GM18505 (cell line): ENCODE measurements at regions not wholly inside any gene's neighbourhood (a gene's known extent, or its start where the extent isn't known, plus 50 kb on each side); places are given as distances from the start of the nearest gene placed in this dataset.
"Not testable (repeated sequence)": the region's sequence is repeated elsewhere in the genome, so short reads cannot be mapped to it uniquely, and the experiment has no call there.

Source experiments
- ATAC-seq: cut with Tn5 transposase; IDR thresholded peaks from one replicate; pipeline ENCODE4 v1.9.1; 2021; ENCODE audit not compliant: unreplicated experiment
- POLR2A ChIP-seq: IDR thresholded peaks from 4 replicates; pipeline ENCODE4 v1.6.1; 2011; ENCODE audit warnings: borderline replicate concordance; ENCODE audit not compliant: insufficient read depth, insufficient read length; ENCODE audit errors: extremely low read depth

DNA sequence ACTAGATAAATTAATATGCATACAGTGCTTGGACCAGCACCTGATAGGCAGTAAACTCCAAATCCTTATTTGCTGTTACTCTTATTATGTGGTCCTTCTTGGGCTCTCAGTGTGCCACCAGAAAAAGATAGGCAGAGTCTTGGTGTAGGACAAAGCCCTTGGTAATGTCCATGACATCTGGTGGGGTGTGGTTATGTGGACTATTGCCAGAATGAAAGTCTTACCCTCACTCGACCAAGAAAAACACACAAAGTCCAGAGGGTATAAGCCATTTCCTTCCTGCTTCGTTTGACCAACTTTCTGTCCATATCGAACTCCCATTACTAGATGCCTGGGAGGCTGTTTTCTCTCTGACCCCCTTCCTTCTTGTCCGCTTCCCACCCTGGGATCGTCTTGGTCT is 140.9 kb downstream of the UTP18 start:
- no peak for ATAC-seq
- no peak for TF ChIP-seq POLR2A

GRCh38 chr17:51402899-51403298 is 142.6 kb downstream of the UTP18 start:
- TF ChIP-seq POLR2A = no peak
- no peak for ATAC-seq

GRCh38 chr17:51407576-51407975 is 147.2 kb downstream of the UTP18 start:
- no peak for TF ChIP-seq POLR2A
- no peak for ATAC-seq

DNA sequence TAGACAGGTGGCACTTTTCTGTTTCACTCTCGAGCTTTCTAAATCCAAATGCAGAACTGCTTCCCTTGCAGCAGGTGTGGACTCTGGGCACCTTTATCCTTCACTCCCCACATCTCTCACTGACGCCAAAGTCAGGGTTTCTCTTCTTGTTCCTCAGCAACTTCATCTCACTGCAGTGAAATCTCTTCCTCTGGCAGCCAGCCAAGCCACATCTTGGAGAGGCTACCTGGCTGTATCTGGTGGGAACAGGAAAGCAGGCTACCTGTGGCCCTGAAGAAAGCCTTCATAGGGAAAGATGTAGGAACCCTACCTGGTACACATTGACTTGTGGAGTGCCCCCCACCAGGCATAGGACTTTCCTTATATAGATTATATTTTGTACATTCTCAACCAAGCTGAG is 159.1 kb downstream of the UTP18 start:
- ATAC-seq = no peak
- TF ChIP-seq POLR2A = no peak

DNA sequence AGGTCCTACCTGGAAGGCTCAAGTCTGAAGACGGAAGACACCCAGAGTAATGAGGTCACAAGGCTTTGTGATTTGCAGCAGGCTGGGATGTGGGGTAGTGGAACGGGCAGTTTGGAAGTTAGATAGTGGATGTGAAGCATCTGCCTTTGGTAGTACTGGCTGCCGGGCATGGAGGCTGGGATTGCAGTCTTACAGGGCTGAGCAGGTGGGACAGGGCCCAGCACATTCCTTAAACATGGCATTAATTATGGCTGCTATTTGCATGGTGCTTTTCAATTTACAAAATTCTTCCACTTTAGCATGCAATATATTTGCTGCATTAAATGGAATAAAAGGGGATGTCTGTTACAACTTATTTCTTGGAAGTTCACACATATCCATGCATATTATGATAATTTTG is 161.2 kb downstream of the UTP18 start:
- ATAC-seq = no peak
- TF ChIP-seq POLR2A = no peak

DNA sequence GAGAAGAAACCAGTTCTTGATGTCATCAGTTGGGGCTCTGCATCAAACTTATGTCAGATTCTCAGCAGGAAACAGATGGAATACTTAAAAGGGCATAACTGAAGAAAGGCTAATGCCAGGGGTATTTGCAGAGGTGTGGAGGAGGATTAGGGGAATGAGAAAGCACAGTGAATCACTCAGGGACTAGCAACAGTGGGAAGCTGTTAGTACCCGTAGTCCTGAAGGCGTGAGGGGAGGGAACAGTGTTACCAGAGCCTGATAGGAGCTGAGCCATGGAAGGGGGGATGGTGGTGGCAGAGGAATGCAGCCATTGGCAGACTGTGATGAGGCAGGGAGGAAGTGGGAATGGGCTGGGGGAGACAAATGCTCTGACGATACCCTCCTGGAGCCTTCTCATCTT is 162.3 kb downstream of the UTP18 start:
- ATAC-seq = no peak
- no peak for TF ChIP-seq POLR2A

DNA sequence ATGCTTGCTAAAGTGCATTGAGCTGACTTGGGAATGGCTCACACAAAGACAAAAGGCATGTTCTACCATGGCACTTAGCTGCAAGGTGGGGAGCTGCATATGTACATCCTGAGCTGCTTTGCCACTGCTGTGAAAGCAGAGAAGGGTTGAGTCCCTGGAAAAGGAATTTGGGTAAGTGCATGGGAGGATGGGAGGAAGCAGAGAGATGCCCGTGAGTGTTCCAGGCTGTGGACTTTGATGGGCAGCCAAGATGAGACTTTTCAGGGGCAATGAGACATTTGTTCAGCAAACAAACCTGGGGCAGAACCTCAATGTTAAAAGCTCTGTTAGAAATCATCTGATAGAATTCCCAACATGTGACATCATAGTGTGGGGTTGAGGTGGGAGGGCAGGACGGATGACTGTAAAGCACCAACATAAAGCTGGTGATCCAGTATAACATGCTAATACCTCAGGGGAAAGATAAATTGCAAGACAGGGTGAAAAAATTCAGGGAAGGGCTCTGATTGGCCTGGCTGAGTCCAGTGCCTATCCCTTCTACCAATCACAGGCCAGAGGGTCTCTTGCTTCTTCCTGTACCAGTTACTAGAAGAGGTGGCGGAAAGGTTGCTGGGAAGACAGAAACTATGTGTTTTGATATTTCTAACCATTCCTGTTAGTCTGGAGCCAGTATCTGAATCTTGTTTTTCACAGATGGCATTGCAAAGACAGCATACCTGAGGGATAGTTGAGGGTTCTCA is 163.2 kb downstream of the UTP18 start:
- TF ChIP-seq POLR2A = no peak
- no peak for ATAC-seq

DNA sequence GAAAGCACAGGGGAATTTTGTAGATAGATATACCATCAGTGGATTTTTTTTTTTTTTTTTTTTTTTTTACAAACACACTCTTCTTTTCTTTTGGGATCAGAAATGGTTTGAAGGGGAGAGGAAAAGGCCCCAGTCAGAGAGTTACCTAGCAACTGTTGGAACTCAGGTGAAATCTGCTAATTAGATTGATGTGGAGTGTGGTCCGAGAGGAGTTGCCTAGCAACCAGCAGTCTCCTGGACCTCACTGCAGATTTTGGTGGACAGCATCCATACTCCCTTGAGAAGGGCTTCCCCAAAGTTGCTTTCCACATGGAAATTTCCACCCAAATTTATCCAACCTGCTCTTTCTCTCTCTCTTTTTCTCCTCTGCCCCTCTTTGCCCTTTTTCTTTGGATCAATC is 165.4 kb downstream of the UTP18 start:
- no peak for ATAC-seq
- no peak for TF ChIP-seq POLR2A

DNA sequence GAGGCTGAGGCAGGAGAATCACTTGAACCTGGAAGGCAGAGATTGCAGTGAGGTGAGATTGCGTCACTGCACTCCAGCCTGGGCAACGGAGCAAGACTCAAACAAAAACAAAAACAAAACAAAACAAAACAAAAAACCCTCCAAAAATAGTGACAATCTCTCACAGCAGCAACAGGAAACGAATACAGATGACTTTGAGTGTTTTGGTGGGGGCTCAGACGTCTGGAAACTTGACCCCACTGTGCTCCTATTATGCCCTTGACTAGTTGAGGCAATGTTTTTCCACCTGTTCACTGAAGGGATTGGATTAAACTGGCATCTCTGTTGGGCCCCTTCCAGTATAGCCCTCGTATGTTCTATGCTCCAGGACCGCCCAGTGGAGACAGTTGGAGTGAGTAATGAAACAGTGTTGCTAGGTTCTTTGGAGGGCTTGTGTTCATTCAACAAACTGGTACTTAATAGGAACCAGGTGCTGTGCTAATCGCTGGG is 167.0 kb downstream of the UTP18 start:
- no peak for ATAC-seq
- no peak for TF ChIP-seq POLR2A

- ATAC-seq = no peak
- no peak for TF ChIP-seq POLR2A
Observed at GRCh38 chr17:51427856-51428255, 167.5 kb downstream of the UTP18 start.

GRCh38 chr17:51428668-51429495 is 168.5 kb downstream of the UTP18 start:
- ATAC-seq = no peak
- TF ChIP-seq POLR2A = no peak

DNA sequence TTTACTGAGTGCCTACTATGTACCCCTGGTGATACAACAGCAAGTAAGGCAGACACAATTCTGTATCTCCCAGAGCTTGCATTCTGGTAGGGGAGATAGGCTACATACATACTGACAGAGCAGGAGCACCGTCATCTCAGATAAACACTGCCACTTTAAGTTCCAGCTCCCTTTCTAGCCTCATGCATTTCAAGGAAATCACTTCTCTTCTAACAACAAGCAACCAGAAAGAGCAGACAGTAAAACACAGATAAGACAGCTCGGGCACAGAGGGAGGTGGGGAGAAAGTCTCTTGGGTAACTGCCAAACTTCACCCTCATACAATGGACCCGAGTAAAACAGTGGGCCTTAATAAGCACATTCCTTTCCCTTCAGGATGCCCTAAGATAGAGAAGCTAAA is 169.6 kb downstream of the UTP18 start:
- not testable (repeated sequence) for ATAC-seq

GRCh38 chr17:51430591-51430990 is 170.2 kb downstream of the UTP18 start:
- ATAC-seq = no peak
- no peak for TF ChIP-seq POLR2A
